22Rv1 (cell line): ENCODE measurements at regions not wholly inside any gene's neighbourhood (a gene's known extent, or its start where the extent isn't known, plus 50 kb on each side); places are given as distances from the start of the nearest gene placed in this dataset.

ENCODE experiments used
- ZFX ChIP-seq: fragments of 450-650 bp; IDR thresholded peaks from 2 replicates; pipeline ENCODE4 v1.6.1; 2017; ENCODE audit warnings: antibody characterized with exemption, borderline replicate concordance
- TF ChIP-seq, protein P1 (sequence below): fragments of 450-650 bp; IDR thresholded peaks from 2 replicates; pipeline ENCODE4 v1.5.1; 2017; ENCODE audit warnings: mild to moderate bottlenecking

DNA sequence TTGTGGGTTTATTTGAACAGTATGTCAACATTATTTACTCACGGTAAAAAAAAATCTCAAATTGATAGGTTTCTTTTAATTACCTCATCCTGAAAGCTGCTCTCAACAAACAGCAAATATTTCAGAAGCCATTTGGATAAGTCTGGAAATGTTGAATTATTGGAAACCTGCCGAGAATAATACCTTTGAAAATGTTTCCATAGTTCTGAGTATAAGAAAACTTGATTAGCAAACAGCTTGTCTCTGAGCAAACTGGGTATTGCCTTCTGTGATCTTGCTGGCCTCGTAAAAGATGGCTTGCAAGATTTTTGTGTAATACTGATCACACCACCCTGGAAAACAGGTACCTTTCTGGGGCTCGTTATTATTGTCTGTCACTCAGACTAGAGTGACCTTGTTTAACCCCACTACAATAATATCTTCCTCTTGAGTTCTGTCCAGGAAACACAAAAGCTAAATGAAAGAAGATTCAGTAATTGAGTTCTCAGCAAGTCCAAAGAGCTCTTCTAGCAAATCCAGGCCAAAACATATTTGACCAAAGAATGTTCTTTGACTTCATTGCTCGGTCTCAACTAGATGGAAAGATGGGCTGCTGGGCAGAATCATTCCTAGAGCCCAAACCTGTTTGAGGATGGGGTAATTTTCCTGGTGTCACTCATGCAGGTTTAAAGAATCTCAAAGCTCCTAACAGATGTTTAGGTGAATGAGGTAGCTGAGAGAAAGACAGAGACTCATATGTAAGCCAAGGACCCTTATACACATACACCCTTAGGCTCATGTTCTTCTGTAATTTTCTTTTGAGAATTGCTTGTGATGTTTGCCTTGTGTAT is 255.6 kb upstream of the JADE1 start:
- TF ChIP-seq, protein P1, sequence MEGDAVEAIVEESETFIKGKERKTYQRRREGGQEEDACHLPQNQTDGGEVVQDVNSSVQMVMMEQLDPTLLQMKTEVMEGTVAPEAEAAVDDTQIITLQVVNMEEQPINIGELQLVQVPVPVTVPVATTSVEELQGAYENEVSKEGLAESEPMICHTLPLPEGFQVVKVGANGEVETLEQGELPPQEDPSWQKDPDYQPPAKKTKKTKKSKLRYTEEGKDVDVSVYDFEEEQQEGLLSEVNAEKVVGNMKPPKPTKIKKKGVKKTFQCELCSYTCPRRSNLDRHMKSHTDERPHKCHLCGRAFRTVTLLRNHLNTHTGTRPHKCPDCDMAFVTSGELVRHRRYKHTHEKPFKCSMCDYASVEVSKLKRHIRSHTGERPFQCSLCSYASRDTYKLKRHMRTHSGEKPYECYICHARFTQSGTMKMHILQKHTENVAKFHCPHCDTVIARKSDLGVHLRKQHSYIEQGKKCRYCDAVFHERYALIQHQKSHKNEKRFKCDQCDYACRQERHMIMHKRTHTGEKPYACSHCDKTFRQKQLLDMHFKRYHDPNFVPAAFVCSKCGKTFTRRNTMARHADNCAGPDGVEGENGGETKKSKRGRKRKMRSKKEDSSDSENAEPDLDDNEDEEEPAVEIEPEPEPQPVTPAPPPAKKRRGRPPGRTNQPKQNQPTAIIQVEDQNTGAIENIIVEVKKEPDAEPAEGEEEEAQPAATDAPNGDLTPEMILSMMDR, result no peak
- TF ChIP-seq ZFX, result no peak
